Fibroblast of mammary gland (primary cell): ENCODE measurements at regions not wholly inside any gene's neighbourhood (a gene's known extent, or its start where the extent isn't known, plus 50 kb on each side); places are given as distances from the start of the nearest gene placed in this dataset.

Source experiments
- DNase-seq: peaks from one replicate; pipeline ENCODE4 v3.0.0-alpha.2; 2010; ENCODE audit warnings: low read depth
- H3K4me3 ChIP-seq: 2 replicates; pipeline ENCODE4 v1.5.1; 2011; ENCODE audit warnings: low read depth, mild to moderate bottlenecking, low read length, moderate library complexity; ENCODE audit not compliant: control insufficient read depth
- CTCF ChIP-seq: conservative IDR thresholded peaks from 2 replicates; pipeline ENCODE4 v1.5.1; 2011; ENCODE audit warnings: low read depth, low read length, inconsistent platforms; ENCODE audit not compliant: control insufficient read depth, insufficient read depth

- TF ChIP-seq CTCF, result no peak
- H3K4me3 ChIP-seq, result no peak overlapping the region
- DNase-seq, result no peak
Observed at GRCh38 chr11:109300211-109300610, 121.8 kb upstream of the C11orf87 start.

- no peak for DNase-seq
- no peak for TF ChIP-seq CTCF
- H3K4me3 ChIP-seq, result no peak overlapping the region
Observed at GRCh38 chr11:109302591-109303334, 119.2 kb upstream of the C11orf87 start.

GRCh38 chr11:109303342-109303741, 118.6 kb upstream of the C11orf87 start:
- TF ChIP-seq CTCF, result no peak
- H3K4me3 ChIP-seq, result no peak overlapping the region
- no peak for DNase-seq

- TF ChIP-seq CTCF, result no peak
- no peak overlapping the region for H3K4me3 ChIP-seq
- peak; percentile 46 for DNase-seq
Observed at GRCh38 chr11:109304159-109304558, 117.8 kb upstream of the C11orf87 start.

- H3K4me3 ChIP-seq, result no peak overlapping the region
- TF ChIP-seq CTCF, result no peak
- DNase-seq, result no peak
Observed at GRCh38 chr11:109305009-109305408, 117.0 kb upstream of the C11orf87 start.

- peak; percentile 7 for DNase-seq
- TF ChIP-seq CTCF, result no peak
- no peak overlapping the region for H3K4me3 ChIP-seq
Observed at GRCh38 chr11:109306322-109306721, 115.7 kb upstream of the C11orf87 start.
